Testis (tissue), 2 donors: ENCODE measurements at regions not wholly inside any gene's neighbourhood (a gene's known extent, or its start where the extent isn't known, plus 50 kb on each side); places are given as distances from the start of the nearest gene placed in this dataset.

Source experiments
- POLR2A ChIP-seq: fragments of 450-650 bp; IDR thresholded peaks from one replicate; pipeline ENCODE4 v1.6.1; 2017; ENCODE audit warnings: antibody characterized with exemption, mild to moderate bottlenecking, moderate library complexity
- TF ChIP-seq, protein P1 (sequence below), 3 experiments: fragments of 450-650 bp in 2 of 3; fragments of 200-600 bp in 1 of 3; sonication (generic) in 1 of 3; IDR thresholded peaks; one replicate each; pipeline ENCODE4 v1.5.1; 2016 to 2019; ENCODE audit warnings: antibody characterized with exemption in 3 of 3, mild to moderate bottlenecking in 2 of 3, moderate library complexity in 1 of 3

DNA sequence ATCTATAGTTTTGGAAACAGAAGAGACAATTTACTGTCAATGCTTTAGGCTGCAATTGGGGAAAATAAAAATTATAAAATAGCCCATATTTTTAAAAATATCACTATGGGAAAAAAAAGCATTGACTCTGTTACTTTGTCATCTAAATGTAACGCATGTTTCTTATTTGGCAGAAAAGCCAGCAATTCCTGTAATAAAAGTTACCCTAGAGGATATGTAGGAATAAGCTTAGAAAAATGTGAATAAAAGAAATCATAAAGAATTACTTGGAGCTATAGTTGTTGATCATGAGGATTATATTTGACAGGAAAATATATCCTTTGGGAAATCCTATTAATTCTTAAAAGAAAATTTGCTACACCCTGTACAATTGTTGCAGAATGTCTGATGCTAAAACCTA, 515.4 kb upstream of the IL12A start:
- TF ChIP-seq, protein P1, sequence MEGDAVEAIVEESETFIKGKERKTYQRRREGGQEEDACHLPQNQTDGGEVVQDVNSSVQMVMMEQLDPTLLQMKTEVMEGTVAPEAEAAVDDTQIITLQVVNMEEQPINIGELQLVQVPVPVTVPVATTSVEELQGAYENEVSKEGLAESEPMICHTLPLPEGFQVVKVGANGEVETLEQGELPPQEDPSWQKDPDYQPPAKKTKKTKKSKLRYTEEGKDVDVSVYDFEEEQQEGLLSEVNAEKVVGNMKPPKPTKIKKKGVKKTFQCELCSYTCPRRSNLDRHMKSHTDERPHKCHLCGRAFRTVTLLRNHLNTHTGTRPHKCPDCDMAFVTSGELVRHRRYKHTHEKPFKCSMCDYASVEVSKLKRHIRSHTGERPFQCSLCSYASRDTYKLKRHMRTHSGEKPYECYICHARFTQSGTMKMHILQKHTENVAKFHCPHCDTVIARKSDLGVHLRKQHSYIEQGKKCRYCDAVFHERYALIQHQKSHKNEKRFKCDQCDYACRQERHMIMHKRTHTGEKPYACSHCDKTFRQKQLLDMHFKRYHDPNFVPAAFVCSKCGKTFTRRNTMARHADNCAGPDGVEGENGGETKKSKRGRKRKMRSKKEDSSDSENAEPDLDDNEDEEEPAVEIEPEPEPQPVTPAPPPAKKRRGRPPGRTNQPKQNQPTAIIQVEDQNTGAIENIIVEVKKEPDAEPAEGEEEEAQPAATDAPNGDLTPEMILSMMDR (IDR thresholded peaks at IDR 0.05), result no peak
- TF ChIP-seq POLR2A, result no peak
